GM18502 (cell line): ENCODE measurements at regions not wholly inside any gene's neighbourhood (a gene's known extent, or its start where the extent isn't known, plus 50 kb on each side); places are given as distances from the start of the nearest gene placed in this dataset.

Source experiments
- ATAC-seq: cut with Tn5 transposase; IDR thresholded peaks from one replicate; pipeline ENCODE4 v1.9.1; 2021; ENCODE audit warnings: mild to moderate bottlenecking; ENCODE audit not compliant: unreplicated experiment, poor library complexity

DNA sequence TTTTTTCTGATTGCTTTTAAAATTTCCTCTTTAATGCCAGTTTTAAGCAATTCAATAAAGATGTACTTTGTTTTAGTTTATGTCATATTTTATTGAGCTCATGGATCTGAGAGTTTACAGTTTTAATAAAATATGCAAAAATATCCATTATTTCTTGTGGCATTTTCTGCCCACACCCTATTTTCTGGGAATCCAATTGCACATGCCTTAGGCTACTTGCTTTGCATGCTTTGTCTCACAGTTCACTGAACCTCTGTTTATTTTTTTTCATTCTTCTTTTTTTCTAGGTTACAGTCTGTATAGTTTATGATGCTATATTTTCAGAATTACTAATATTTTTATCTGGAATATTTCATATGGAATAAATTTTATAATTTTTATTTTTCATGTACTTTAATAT lies 1258.0 kb downstream of the FSCB start:
- ATAC-seq = no peak

- ATAC-seq = no peak
Observed at GRCh38 chr14:43247877-43248276, 1259.2 kb downstream of the FSCB start.

DNA sequence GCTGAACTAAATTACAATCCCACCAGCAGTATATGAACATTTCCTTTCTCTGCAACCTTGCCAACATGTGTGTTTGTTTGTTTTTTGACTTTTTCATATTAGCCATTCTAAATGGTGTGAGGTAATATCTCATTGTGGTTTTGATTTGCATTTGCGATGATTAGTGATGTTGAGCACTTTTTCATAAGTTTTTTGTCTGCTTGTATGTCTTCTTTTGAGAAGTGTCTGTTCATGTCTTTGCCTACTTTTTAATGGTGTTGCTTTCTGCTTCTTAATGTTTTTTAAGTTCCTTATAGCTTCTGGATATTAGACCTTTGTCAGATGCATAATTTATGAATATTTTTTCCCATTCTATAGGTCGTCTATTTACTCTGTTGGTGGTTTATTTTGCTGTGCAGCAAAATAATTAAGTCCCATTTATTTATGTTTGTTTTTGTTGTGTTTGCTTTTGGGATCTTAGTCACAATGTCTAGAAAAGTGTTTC lies 1262.9 kb downstream of the FSCB start:
- no peak for ATAC-seq

DNA sequence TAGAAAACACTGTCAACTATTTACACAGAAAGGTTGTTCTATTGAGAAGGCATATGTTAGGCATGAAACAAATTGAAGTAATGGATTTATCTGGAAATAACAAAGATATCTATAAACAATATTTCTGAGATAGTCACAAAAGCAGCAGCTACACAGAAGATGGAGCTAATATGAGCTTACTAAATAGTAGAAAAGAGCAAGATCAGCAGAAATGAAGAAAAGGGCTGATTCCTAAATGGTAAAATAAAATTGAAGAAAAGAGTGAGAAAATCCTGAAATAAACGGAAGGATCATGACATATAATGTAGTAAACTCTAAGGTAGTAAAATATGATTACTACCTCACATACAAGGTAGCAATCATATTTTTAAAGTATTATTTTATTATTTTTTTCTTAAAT lies 1263.9 kb downstream of the FSCB start:
- no peak for ATAC-seq

GRCh38 chr14:43232261-43232660 lies 1274.8 kb downstream of the FSCB start:
- no peak for ATAC-seq

- no peak for ATAC-seq
Observed at GRCh38 chr14:43215524-43215923, 1291.6 kb downstream of the FSCB start.

GRCh38 chr14:43207189-43207588 lies 1299.9 kb downstream of the FSCB start:
- no peak for ATAC-seq

DNA sequence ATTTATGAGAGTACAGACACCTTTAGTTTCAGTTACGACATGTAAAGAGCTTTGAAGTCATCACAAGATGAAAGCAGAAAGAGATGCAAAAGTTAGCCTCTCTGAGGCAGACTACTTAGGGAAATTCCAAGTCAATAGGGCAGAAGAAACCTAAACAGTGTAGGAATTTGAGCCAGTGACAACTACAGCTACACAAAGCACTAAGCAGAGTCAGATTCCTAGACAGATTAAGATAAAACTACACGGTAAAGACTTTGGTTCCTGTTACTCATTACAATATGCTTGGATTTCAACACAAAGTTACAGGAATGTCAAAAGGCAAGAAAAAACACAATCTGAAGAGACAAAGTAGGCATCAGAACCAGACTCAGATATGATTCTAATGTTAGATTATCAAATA lies 1302.3 kb downstream of the FSCB start:
- ATAC-seq = no peak

DNA sequence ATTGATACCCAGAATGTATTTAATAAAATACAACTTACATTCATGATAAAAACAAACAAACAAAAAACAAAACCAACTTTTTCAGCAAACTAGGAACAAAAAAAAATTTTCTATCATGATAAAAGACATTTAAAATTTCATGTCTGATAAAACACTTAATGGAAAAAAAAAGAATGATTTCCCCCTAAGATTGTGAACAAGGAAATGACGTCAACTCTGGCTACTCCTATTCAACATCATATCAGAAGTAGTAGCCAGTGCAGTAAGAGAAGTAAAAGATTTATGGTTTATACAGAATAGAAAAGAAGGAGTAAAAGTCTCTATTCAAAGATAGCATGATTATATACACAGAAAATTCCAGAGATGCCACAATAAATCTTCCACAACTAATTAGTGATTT lies 1306.6 kb downstream of the FSCB start:
- ATAC-seq = no peak

DNA sequence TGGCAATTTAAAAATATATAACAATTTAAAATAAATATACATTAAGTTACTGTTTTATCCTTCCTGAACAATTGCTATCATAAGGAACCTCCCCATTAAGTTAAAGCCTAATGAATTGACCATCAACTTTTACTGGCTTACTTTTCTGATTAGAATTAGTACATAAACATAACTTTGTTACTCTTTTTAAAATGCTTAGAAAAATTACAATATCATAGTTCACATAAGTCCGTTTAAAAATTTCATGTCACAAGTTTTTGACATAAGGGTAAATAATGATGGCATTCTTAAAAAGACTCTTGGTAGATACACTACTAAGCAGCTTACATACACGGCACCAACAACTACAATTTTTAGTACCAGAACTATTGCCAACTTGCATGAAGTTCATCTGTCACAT lies 1308.6 kb downstream of the FSCB start:
- ATAC-seq = no peak

GRCh38 chr14:43184540-43184939 lies 1322.5 kb downstream of the FSCB start:
- ATAC-seq = no peak

- no peak for ATAC-seq
Observed at GRCh38 chr14:43183916-43184315, 1323.2 kb downstream of the FSCB start.

- no peak for ATAC-seq
Observed at GRCh38 chr14:43175896-43176295, 1331.2 kb downstream of the FSCB start.

- no peak for ATAC-seq
Observed at GRCh38 chr14:43172899-43173548, 1334.1 kb downstream of the FSCB start.

DNA sequence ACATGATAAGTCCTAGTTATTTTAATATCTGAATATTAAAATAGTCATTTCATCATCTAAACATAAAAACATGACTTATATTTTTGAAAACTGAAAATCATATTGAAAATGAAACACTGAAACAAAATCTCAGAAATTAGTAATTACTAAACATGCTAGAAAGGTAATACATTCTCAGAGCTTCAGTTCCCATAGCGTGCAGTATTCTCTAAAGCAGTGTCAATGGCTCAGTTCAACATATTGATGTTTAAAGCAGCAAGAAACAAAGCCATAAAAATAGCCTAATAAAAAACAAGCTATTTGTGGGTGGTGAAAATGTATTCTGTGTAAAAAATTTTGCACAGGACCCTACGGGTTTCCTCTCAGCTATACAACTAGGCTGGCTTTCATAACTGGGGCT lies 1337.4 kb downstream of the FSCB start:
- no peak for ATAC-seq

- ATAC-seq = no peak
Observed at GRCh38 chr14:43168371-43168925, 1338.6 kb downstream of the FSCB start.

DNA sequence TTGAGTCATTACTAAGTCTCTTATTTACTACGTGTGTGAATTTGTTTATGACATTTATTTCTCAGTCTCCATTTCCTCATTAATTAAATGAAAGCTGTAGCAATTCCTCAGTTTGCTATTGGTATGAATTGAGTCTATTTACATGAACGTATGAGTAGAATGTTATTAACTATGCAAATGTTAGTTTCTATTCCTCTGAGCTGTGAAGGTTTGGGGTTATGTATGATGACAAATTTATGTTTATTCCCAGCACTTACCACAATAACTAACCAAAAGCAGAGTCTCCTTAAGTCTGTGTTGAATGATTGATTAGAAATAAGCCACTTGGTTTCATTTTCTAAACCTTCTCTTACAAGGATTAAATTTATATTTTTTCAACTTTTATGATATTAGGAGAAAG lies 1340.9 kb downstream of the FSCB start:
- no peak for ATAC-seq

- ATAC-seq = no peak
Observed at GRCh38 chr14:43165651-43166050, 1341.4 kb downstream of the FSCB start.

DNA sequence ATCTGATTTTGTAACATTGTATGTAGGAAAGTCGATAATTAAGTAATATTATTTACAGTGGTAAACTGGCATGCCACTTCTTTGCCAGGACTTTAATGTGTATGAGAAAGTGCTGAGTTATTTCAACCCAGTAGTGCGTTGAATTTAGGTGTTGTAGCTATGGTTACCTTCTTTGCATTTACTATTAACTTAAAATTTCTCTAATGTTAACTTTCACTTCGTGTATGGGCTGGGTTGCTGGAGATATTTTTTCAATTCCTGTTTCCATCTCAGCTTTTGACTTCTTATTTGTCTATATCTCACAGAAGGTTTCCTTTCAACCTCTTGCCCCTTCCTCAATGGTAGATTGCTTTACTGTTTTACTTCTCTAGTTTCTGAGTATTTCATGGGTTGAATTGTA lies 1345.6 kb downstream of the FSCB start:
- no peak for ATAC-seq

- ATAC-seq = no peak
Observed at GRCh38 chr14:43157661-43158060, 1349.4 kb downstream of the FSCB start.

- ATAC-seq = no peak
Observed at GRCh38 chr14:43155924-43156323, 1351.2 kb downstream of the FSCB start.

- ATAC-seq = no peak
Observed at GRCh38 chr14:43155258-43155657, 1351.8 kb downstream of the FSCB start.
